Stimulated activated memory B cell treated with anti-CD40 and anti-IgM and Interleukin-4, amounts not matched to agents 10 μg/mL and 1 μg/mL and 100 μg/mL, for 72 hours (primary cell): ENCODE measurements at regions not wholly inside any gene's neighbourhood (a gene's known extent, or its start where the extent isn't known, plus 50 kb on each side); places are given as distances from the start of the nearest gene placed in this dataset.
"Not testable (repeated sequence)": the region's sequence is repeated elsewhere in the genome, so short reads cannot be mapped to it uniquely, and the experiment has no call there.

Experiments used
- ATAC-seq: fragments of 150-1000 bp; cut with Tn5 transposase; 2 replicates; pipeline ENCODE4 v1.10.0; 2021
- H3K27ac Mint-ChIP-seq: one replicate; pipeline ENCODE4 v1.8.0; 2022; ENCODE audit warnings: mild to moderate bottlenecking, mixed read lengths
- H3K27me3 Mint-ChIP-seq: one replicate; pipeline ENCODE4 v1.8.0; 2022; ENCODE audit warnings: mixed read lengths
- H3K36me3 Mint-ChIP-seq: one replicate; pipeline ENCODE4 v1.8.0; 2022; ENCODE audit warnings: mixed read lengths
- H3K4me1 Mint-ChIP-seq: one replicate; pipeline ENCODE4 v1.8.0; 2022; ENCODE audit warnings: mixed read lengths
- H3K4me3 Mint-ChIP-seq: one replicate; pipeline ENCODE4 v1.8.0; 2022; ENCODE audit warnings: mild to moderate bottlenecking, moderate library complexity, mixed read lengths
- H3K9me3 Mint-ChIP-seq: one replicate; pipeline ENCODE4 v1.8.0; 2022; ENCODE audit warnings: mixed read lengths

DNA sequence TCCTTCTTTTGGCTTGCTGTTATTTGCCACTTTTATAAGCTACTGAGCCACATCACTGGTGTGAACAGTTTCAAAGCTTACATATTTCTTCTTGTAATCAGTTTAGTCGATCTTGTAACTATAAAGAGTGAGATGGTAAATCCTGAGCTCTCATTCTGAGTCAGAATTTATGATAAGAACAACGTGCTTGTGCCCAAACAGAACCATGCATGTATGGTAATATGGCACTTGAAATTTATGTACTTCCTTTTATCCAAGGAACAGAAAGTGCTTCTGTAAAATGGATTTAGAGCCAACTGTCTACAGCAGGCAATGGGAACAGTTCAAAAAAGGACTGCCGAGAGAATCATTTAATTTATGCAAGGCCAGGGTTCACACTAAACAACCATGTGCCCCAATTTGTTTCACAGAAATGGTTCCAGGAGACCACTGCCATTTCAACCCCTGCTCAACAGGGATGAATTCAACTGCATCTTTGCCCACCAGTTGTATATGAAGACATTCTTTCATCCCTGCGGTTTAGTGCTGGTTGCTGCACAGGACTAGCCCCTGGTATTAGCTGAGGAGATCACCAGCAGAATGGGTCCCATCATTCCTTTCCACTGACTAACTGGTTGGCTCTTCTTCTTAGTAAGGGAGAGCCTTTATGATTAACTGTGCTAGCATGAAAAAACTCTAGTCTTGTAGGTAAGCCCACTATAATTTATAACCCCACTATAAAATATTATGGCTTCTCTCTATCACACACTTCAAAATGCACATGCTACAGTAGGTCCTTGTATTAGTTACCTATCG, 162.9 kb upstream of the PGRMC2 start:
- H3K27me3 Mint-ChIP-seq = no peaks in the 10 kb centered on the region
- no peak for ATAC-seq

DNA sequence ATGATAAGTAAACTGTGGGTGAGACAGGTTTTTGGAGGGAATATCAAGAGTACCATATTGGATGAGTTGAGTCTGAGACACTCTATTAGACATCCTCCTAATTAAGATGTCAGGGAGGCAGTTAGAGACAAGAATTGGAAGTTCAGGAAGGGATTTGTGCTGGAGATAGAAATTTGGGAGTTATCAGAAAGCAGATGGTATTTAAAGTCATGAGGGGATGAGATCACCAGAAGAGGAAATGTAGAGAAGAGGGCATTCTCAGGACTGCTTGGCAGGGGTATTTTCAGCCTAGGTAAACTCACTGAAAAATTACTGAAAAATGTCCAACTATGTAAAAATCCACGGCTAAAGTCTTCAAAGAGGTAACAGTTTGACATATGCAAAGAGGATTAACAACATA, 161.6 kb upstream of the PGRMC2 start:
- H3K4me1 Mint-ChIP-seq = peaks cover under 1% of the 10 kb centered on the region
- H3K27ac Mint-ChIP-seq = no peak overlapping the region

More for the DNA sequence above, 162.9 kb upstream of the PGRMC2 start:
- Mint-ChIP-seq H3K4me3 (no peak overlapping the region), H3K27ac (no peak overlapping the region), H3K4me1 (peaks cover 5% of the 10 kb centered on the region), H3K36me3 (peaks cover 4% of the 10 kb centered on the region), H3K9me3 (peaks cover 3% of the 10 kb centered on the region)

GRCh38 chr4:128444544-128445302, 157.1 kb upstream of the PGRMC2 start:
- no peak for ATAC-seq
- peaks cover 46% of the 10 kb centered on the region for H3K36me3 Mint-ChIP-seq
- H3K4me1 Mint-ChIP-seq = no peaks in the 10 kb centered on the region
- no peaks in the 10 kb centered on the region for H3K27me3 Mint-ChIP-seq
- no peak overlapping the region for H3K27ac Mint-ChIP-seq
- H3K4me3 Mint-ChIP-seq = no peak overlapping the region
- H3K9me3 Mint-ChIP-seq = peaks cover 26% of the 10 kb centered on the region

More for the DNA sequence above, 161.6 kb upstream of the PGRMC2 start:
- Mint-ChIP-seq H3K36me3 (peaks cover 15% of the 10 kb centered on the region), H3K4me3 (no peak overlapping the region), H3K27me3 (no peaks in the 10 kb centered on the region), H3K9me3 (peaks cover 10% of the 10 kb centered on the region)
- ATAC-seq = no peak

GRCh38 chr4:128440923-128441322, 153.3 kb upstream of the PGRMC2 start:
- H3K4me3 Mint-ChIP-seq = no peak overlapping the region
- H3K27me3 Mint-ChIP-seq = no peaks in the 10 kb centered on the region
- H3K27ac Mint-ChIP-seq = no peak overlapping the region
- no peak for ATAC-seq
- peaks cover 29% of the 10 kb centered on the region for H3K9me3 Mint-ChIP-seq
- H3K36me3 Mint-ChIP-seq = peaks cover 65% of the 10 kb centered on the region
- H3K4me1 Mint-ChIP-seq = no peaks in the 10 kb centered on the region

DNA sequence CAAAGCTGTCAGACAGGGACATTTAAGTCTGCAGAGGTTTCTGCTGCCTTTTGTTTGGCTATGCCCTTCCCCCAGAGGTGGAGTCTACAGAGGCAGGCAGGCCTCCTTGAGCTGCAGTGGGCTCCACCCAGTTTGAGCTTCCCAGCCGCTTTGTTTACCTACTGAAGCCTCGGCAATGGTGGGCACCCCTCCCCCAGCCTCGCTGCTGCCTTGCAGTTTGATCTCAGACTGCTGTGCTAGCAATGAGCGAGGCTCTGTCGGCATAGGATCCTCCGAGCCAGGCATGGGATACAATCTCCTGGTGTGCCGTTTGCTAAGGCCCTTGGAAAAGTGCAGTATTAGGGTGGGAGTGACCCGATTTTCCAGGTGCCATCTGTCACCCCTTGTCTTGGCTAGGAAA, 149.4 kb upstream of the PGRMC2 start:
- ATAC-seq, H3K27ac Mint-ChIP-seq, H3K4me1 Mint-ChIP-seq, H3K4me3 Mint-ChIP-seq, H3K27me3 Mint-ChIP-seq, H3K9me3 Mint-ChIP-seq: not testable (repeated sequence)
- peaks cover 41% of the 10 kb centered on the region for H3K36me3 Mint-ChIP-seq

DNA sequence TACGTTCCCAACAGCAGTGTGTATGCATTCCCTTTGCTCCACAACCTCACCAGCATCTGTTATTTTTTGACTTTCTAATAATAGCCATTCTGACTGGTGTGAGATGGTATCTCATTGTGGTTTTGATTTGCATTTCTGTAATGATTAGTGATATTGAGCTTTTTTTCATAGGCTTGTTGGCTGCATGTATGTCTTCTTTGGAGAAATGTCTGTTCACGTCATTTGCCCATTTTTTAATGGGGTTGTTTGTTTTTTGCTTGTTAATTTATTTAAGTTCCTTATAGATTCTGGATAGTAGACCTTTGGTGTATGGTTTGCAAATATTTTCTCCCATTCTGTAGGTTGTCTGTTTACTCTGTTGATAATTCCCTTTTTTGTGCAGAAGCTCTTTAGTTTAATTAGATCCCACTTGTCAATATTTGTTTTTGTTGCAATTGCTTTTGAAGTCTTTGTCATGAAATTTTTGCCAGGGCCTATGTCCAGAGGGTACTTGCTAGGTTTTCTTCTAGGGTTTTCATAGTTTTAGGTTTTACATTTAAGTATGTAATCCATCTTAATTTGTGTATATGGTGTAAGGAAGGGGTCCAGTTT, 141.5 kb upstream of the PGRMC2 start:
- H3K9me3 Mint-ChIP-seq, H3K36me3 Mint-ChIP-seq, H3K27me3 Mint-ChIP-seq, H3K4me1 Mint-ChIP-seq, H3K27ac Mint-ChIP-seq, H3K4me3 Mint-ChIP-seq, ATAC-seq: not testable (repeated sequence)

GRCh38 chr4:128428397-128428796, 140.8 kb upstream of the PGRMC2 start:
- Mint-ChIP-seq H3K27me3 (no peaks in the 10 kb centered on the region), H3K4me1 (no peaks in the 10 kb centered on the region), H3K9me3 (no peaks in the 10 kb centered on the region), H3K4me3 (no peak overlapping the region), H3K36me3 (no peaks in the 10 kb centered on the region), H3K27ac (no peak overlapping the region)
- no peak for ATAC-seq

- no peaks in the 10 kb centered on the region for H3K4me1 Mint-ChIP-seq
- no peak overlapping the region for H3K4me3 Mint-ChIP-seq
- ATAC-seq = peak; percentile 20
- H3K9me3 Mint-ChIP-seq = no peaks in the 10 kb centered on the region
- no peaks in the 10 kb centered on the region for H3K36me3 Mint-ChIP-seq
- no peaks in the 10 kb centered on the region for H3K27me3 Mint-ChIP-seq
- H3K27ac Mint-ChIP-seq = no peak overlapping the region
These were observed 140.3 kb upstream of the PGRMC2 start for GRCh38 chr4:128427832-128428366.

DNA sequence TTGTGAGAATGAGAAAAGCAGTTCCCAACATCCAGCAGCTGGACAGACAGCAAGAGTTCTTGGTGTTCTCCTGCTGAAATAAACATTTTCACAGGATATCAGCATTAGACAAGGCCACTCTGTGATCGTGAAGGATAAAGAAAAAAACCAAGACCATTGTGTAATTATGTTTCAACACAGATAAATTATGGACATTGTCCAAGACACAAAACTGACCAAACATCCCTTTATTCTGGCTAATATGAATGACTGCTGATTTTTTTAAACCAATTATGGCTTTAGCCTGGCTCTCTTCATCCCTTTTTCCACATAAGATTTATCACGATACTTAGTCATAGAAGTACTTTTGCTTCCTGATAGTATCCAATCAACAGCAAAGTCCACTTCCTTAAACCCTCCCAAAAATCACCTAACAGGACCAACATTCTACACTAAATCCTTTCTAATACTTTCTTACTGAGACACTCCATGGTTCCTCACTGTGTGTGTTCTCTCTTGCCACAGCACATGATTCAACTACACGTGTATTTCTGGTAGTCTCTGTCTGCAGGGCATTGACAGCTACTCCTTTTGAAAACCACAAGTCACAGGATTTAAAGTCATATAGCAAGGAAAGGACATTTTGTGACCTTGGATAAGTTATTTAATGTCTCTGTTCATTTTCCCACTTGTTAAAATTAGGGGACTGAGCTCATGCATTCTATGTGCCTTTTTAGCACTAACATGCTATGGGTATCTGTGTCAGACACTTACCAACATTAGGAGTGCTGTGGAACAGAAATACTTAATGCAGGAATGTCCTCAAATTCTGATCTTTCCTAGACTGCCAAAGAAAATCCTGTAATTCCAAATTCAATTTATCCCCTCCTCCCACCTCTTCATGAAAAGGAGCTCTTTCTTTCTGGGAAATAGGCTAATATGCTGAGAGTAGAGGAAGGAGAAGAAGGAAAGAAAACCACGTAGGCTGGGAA, 137.2 kb upstream of the PGRMC2 start:
- H3K9me3 Mint-ChIP-seq = no peaks in the 10 kb centered on the region
- no peaks in the 10 kb centered on the region for H3K36me3 Mint-ChIP-seq
- no peaks in the 10 kb centered on the region for H3K27me3 Mint-ChIP-seq
- H3K4me3 Mint-ChIP-seq = no peak overlapping the region
- peaks cover 6% of the 10 kb centered on the region for H3K4me1 Mint-ChIP-seq
- ATAC-seq = no peak
- no peak overlapping the region for H3K27ac Mint-ChIP-seq

DNA sequence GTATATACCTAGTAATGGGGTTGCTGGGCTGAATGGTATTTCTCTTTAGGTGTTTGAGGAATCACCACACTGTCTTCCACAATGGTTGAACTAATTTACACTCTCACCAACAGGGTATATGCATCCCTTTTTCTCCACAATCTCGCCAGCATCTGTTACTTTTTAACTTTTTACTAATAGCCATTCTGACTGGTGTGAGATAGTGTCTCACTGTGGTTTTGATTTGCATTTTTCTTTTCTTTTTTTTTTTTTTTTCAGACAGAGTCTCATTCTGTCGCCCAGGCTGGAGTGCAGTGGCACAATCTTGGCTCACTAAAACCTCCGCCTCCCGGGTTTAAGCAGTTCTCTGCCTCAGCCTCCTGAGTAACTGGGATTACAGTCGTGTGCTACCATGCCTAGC, 134.7 kb upstream of the PGRMC2 start:
- not testable (repeated sequence) for H3K27ac Mint-ChIP-seq, ATAC-seq, H3K36me3 Mint-ChIP-seq, H3K9me3 Mint-ChIP-seq, H3K4me1 Mint-ChIP-seq, H3K27me3 Mint-ChIP-seq, H3K4me3 Mint-ChIP-seq

- Mint-ChIP-seq H3K27me3 (peaks cover 19% of the 10 kb centered on the region), H3K36me3 (no peaks in the 10 kb centered on the region), H3K4me1 (peaks cover 4% of the 10 kb centered on the region), H3K27ac (no peak overlapping the region), H3K4me3 (no peak overlapping the region), H3K9me3 (no peaks in the 10 kb centered on the region)
- no peak for ATAC-seq
These were observed 129.3 kb upstream of the PGRMC2 start for GRCh38 chr4:128416921-128417320.

DNA sequence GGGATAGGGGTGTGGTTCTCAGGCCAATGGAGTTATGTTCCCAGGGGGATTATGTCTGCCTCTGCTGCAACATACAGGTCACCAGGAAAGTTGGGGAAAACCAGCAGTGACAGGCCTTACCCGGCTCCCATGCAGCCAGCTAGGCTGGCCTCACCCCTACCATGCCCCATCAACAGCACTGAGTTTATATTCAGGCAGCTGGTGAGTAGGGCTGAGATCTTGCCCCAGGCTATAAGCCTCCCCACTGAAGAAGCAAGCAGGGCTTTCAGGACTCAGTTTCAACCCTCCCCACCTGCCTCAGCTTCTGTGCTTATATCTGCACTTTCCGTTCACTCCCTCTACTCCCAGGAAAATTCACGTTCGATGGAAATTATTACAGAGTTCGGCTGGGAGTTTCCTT, 122.4 kb upstream of the PGRMC2 start:
- Mint-ChIP-seq H3K4me3 (no peak overlapping the region), H3K36me3 (peaks cover 32% of the 10 kb centered on the region), H3K27ac (no peak overlapping the region), H3K4me1 (no peaks in the 10 kb centered on the region), H3K9me3 (peaks cover 4% of the 10 kb centered on the region), H3K27me3 (peaks cover 17% of the 10 kb centered on the region)
- ATAC-seq = no peak

GRCh38 chr4:128403586-128403985, 116.0 kb upstream of the PGRMC2 start:
- H3K4me1 Mint-ChIP-seq = no peaks in the 10 kb centered on the region
- H3K9me3 Mint-ChIP-seq = peaks cover 16% of the 10 kb centered on the region
- H3K36me3 Mint-ChIP-seq = peaks cover 61% of the 10 kb centered on the region
- no peaks in the 10 kb centered on the region for H3K27me3 Mint-ChIP-seq
- H3K27ac Mint-ChIP-seq = no peak overlapping the region
- no peak for ATAC-seq
- H3K4me3 Mint-ChIP-seq = no peak overlapping the region

DNA sequence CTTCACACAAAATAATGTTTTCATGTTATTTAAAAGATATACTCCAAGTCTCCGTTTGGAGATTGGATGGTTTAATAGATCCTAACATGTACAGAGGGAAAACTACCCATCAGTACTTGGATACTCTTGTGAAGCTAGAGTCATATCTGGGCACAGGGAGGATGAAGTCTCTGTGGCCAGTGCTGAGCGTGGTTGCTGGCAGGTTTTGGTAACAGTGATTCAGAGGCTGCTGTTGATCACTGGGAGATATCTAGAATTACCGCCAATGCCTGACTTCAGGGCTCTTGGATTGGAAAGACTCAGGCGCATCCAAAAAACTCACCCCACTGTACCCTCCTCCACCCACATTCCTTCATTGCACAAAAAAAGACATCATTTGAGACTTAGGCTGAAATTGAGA, 107.2 kb upstream of the PGRMC2 start:
- Mint-ChIP-seq H3K27ac (no peak overlapping the region), H3K36me3 (peaks cover 5% of the 10 kb centered on the region), H3K9me3 (peaks cover 3% of the 10 kb centered on the region), H3K27me3 (no peaks in the 10 kb centered on the region), H3K4me1 (no peaks in the 10 kb centered on the region), H3K4me3 (no peak overlapping the region)
- ATAC-seq = no peak
